HepG2 (cell line): ENCODE measurements at regions not wholly inside any gene's neighbourhood (a gene's known extent, or its start where the extent isn't known, plus 50 kb on each side); places are given as distances from the start of the nearest gene placed in this dataset.

Experiments
- AHR ChIP-seq: IDR thresholded peaks from 2 replicates; pipeline ENCODE4 v1.6.1; 2018; ENCODE audit warnings: missing genetic modification reagents, missing compliant biosample characterization
- HMG20A ChIP-seq: IDR thresholded peaks from 2 replicates; pipeline ENCODE4 v1.6.1; 2016; ENCODE audit warnings: borderline replicate concordance
- KLF12 ChIP-seq: sonication (generic); formaldehyde crosslinking; IDR thresholded peaks from 2 replicates; pipeline ENCODE4 v1.4.0; 2020; ENCODE audit warnings: missing genetic modification reagents, borderline replicate concordance
- MLXIP ChIP-seq: sonication (generic); formaldehyde crosslinking; IDR thresholded peaks from 2 replicates; pipeline ENCODE4 v1.9.0; 2021; ENCODE audit warnings: missing genetic modification reagents, borderline replicate concordance
- RXRB ChIP-seq: IDR thresholded peaks from 2 replicates; pipeline ENCODE4 v1.6.1; 2016; ENCODE audit warnings: borderline replicate concordance, missing genetic modification reagents, missing compliant biosample characterization
- STAG1 ChIP-seq: sonication (generic); formaldehyde crosslinking; IDR thresholded peaks from 2 replicates; pipeline ENCODE4 v1.4.0; 2020; ENCODE audit warnings: missing genetic modification reagents
- TEAD3 ChIP-seq: optimal IDR thresholded peaks from 2 replicates; pipeline ENCODE3; 2016; ENCODE audit warnings: borderline replicate concordance
- USF2 ChIP-seq, 2 experiments: sonication (generic) in 1 of 2; formaldehyde crosslinking in 1 of 2; IDR thresholded peaks; 2 replicates each; pipeline versions ENCODE4 v1.5.1 to v1.6.1; 2011 to 2020; ENCODE audit warnings: borderline replicate concordance in 1 of 2, low read depth in 1 of 2, low read length in 1 of 2, mild to moderate bottlenecking in 1 of 2, missing genetic modification reagents in 1 of 2, moderate library complexity in 1 of 2
- ZNF160 ChIP-seq: sonication (generic); formaldehyde crosslinking; IDR thresholded peaks from 2 replicates; pipeline ENCODE4 v1.8.0; 2022; ENCODE audit warnings: mild to moderate bottlenecking, inconsistent platforms, missing genetic modification reagents
- TF ChIP-seq, protein P1 (sequence below): sonication (generic); formaldehyde crosslinking; IDR thresholded peaks from 2 replicates; pipeline ENCODE4 v1.5.1; 2020; ENCODE audit warnings: mild to moderate bottlenecking, missing genetic modification reagents
- TF ChIP-seq, protein P2 (sequence below): IDR thresholded peaks from 2 replicates; pipeline ENCODE4 v1.4.0; 2020; ENCODE audit warnings: mild to moderate bottlenecking, missing genetic modification reagents
- TF ChIP-seq, protein P3 (sequence below): sonication (generic); formaldehyde crosslinking; IDR thresholded peaks from 2 replicates; pipeline ENCODE4; 2020; ENCODE audit warnings: missing genetic modification reagents, mild to moderate bottlenecking, borderline replicate concordance

DNA sequence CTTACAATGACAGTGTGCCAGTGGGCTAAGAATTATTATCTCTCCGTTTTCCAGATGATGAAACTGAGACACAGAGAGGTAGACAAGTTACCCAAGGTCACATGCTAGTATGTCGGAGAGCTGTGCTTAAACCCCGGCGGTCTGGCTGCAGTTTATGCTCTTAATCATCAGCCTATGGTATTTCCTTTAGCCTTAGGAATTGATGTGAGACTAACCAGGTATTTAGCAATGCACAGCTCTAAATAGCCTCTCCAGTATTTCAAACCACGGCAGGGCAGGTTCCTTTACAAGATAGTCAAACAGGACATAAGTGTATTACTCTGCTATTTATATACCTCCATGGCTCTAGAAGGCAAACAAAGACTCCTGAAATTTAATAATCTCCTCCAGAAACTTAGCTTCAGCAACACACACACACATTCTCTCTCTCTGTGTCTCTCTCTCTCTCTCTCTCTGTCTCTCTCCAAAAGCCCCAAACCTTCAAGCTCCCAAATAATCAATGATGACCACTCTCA lies 142.0 kb upstream of the ZNF217 start (continued):
- TF ChIP-seq, protein P1, sequence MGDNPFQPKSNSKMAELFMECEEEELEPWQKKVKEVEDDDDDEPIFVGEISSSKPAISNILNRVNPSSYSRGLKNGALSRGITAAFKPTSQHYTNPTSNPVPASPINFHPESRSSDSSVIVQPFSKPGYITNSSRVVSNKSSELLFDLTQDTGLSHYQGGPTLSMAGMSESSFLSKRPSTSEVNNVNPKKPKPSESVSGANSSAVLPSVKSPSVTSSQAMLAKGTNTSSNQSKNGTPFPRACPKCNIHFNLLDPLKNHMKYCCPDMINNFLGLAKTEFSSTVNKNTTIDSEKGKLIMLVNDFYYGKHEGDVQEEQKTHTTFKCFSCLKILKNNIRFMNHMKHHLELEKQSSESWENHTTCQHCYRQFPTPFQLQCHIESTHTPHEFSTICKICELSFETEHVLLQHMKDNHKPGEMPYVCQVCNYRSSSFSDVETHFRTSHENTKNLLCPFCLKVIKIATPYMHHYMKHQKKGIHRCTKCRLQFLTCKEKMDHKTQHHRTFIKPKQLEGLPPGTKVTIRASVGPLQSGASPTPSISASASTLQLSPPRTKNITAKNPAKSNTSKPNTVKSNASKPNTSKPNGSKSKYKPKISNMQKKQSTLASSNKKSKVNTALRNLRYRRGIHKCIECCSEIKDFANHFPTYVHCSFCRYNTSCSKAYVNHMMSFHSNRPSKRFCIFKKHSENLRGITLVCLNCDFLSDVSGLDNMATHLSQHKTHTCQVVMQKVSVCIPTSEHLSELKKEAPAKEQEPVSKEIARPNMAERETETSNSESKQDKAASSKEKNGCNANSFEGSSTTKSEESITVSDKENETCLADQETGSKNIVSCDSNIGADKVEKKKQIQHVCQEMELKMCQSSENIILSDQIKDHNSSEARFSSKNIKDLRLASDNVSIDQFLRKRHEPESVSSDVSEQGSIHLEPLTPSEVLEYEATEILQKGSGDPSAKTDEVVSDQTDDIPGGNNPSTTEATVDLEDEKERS (CRISPR knock-in tag) = no peak
- TF ChIP-seq, protein P2, sequence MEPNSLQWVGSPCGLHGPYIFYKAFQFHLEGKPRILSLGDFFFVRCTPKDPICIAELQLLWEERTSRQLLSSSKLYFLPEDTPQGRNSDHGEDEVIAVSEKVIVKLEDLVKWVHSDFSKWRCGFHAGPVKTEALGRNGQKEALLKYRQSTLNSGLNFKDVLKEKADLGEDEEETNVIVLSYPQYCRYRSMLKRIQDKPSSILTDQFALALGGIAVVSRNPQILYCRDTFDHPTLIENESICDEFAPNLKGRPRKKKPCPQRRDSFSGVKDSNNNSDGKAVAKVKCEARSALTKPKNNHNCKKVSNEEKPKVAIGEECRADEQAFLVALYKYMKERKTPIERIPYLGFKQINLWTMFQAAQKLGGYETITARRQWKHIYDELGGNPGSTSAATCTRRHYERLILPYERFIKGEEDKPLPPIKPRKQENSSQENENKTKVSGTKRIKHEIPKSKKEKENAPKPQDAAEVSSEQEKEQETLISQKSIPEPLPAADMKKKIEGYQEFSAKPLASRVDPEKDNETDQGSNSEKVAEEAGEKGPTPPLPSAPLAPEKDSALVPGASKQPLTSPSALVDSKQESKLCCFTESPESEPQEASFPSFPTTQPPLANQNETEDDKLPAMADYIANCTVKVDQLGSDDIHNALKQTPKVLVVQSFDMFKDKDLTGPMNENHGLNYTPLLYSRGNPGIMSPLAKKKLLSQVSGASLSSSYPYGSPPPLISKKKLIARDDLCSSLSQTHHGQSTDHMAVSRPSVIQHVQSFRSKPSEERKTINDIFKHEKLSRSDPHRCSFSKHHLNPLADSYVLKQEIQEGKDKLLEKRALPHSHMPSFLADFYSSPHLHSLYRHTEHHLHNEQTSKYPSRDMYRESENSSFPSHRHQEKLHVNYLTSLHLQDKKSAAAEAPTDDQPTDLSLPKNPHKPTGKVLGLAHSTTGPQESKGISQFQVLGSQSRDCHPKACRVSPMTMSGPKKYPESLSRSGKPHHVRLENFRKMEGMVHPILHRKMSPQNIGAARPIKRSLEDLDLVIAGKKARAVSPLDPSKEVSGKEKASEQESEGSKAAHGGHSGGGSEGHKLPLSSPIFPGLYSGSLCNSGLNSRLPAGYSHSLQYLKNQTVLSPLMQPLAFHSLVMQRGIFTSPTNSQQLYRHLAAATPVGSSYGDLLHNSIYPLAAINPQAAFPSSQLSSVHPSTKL (CRISPR knock-in tag) = peak; percentile 37
- TF ChIP-seq HMG20A (CRISPR knock-in tag) (0 out of 2 replicates have a peak, but pooled peaks have one; percentile 28), USF2 (IDR thresholded peaks at IDR 0.05; ENCODE audit: low read depth, low read length) (no peak), USF2 (CRISPR knock-in tag; IDR thresholded peaks at IDR 0.05; ENCODE audit: borderline replicate concordance) (no peak), KLF12 (CRISPR knock-in tag) (0 out of 2 replicates have a peak, but pooled peaks have one; percentile 24), MLXIP (CRISPR knock-in tag) (no peak), RXRB (0 out of 2 replicates have a peak, but pooled peaks have one; percentile 4), TEAD3 (CRISPR knock-in tag) (peak; percentile 43), AHR (CRISPR knock-in tag) (no peak), STAG1 (CRISPR knock-in tag) (peak; percentile 10; the same call in 1 of the 2 replicates), ZNF160 (CRISPR knock-in tag) (no peak)
- TF ChIP-seq, protein P3, sequence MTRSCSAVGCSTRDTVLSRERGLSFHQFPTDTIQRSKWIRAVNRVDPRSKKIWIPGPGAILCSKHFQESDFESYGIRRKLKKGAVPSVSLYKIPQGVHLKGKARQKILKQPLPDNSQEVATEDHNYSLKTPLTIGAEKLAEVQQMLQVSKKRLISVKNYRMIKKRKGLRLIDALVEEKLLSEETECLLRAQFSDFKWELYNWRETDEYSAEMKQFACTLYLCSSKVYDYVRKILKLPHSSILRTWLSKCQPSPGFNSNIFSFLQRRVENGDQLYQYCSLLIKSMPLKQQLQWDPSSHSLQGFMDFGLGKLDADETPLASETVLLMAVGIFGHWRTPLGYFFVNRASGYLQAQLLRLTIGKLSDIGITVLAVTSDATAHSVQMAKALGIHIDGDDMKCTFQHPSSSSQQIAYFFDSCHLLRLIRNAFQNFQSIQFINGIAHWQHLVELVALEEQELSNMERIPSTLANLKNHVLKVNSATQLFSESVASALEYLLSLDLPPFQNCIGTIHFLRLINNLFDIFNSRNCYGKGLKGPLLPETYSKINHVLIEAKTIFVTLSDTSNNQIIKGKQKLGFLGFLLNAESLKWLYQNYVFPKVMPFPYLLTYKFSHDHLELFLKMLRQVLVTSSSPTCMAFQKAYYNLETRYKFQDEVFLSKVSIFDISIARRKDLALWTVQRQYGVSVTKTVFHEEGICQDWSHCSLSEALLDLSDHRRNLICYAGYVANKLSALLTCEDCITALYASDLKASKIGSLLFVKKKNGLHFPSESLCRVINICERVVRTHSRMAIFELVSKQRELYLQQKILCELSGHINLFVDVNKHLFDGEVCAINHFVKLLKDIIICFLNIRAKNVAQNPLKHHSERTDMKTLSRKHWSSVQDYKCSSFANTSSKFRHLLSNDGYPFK (CRISPR knock-in tag) = no peak
